ENCODE measurements at regions not wholly inside any gene's neighbourhood (a gene's known extent, or its start where the extent isn't known, plus 50 kb on each side); places are given as distances from the start of the nearest gene placed in this dataset.
"Not testable (repeated sequence)": the region's sequence is repeated elsewhere in the genome, so short reads cannot be mapped to it uniquely, and the experiment has no call there.

DNA sequence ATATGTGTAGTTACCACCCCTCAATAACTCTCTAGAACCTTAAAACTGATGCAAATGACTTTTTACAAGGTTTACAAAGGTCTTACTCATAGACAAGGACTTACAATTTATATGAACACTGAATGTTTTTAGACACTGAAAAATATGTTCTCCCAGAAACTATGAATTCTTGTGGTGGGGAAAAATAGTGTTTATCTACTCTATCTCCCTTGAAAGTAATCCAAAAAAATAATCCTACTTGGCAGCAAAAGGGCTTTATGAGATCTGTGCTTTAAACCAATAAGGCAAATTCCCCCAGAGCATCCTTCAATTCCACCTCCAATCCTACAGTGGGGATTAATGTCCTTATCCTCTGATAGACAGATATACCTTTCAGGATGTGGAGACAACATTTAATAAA, 1984.1 kb upstream of the RAG2 start:
- no peak overlapping the region for H3K4me3 Mint-ChIP-seq
- H3K9me3 Mint-ChIP-seq = no peaks in the 10 kb centered on the region
- no peak overlapping the region for H3K27ac Mint-ChIP-seq
- H3K4me1 Mint-ChIP-seq = no peaks in the 10 kb centered on the region
- H3K36me3 Mint-ChIP-seq = no peaks in the 10 kb centered on the region
- no peaks in the 10 kb centered on the region for H3K27me3 Mint-ChIP-seq

- Mint-ChIP-seq H3K27me3 (no peaks in the 10 kb centered on the region), H3K4me3 (no peak overlapping the region), H3K36me3 (no peaks in the 10 kb centered on the region), H3K9me3 (no peaks in the 10 kb centered on the region), H3K27ac (no peak overlapping the region), H3K4me1 (no peaks in the 10 kb centered on the region)
These were observed 1979.7 kb upstream of the RAG2 start for GRCh38 chr11:38577769-38578168.

- no peaks in the 10 kb centered on the region for H3K27me3 Mint-ChIP-seq
- peaks cover 5% of the 10 kb centered on the region for H3K9me3 Mint-ChIP-seq
These were observed 1964.5 kb upstream of the RAG2 start for GRCh38 chr11:38562562-38562961.

GRCh38 chr11:38553148-38553547, 1955.1 kb upstream of the RAG2 start:
- H3K4me3 Mint-ChIP-seq = no peak overlapping the region

More at GRCh38 chr11:38562562-38562961, 1964.5 kb upstream of the RAG2 start:
- no peak overlapping the region for H3K4me3 Mint-ChIP-seq
- no peaks in the 10 kb centered on the region for H3K36me3 Mint-ChIP-seq
- no peaks in the 10 kb centered on the region for H3K4me1 Mint-ChIP-seq
- H3K27ac Mint-ChIP-seq = no peak overlapping the region

DNA sequence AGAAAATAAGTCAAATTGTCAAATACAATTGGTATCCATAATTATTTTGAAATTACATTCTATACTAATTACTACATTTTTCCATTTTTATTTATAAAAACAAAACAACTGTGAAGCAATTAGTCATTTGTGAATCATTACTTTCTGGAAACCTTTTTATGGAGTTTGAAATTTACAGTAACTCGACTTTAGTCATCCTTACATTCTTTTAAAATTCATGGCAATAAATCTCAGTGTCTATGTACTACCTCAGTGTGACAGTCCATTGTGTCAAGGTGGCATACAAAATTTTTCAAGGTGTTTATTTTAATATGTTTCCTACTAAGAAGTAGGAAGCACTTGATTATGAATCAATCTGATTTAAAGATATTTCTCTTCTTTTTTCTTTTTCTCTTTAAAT, 1949.4 kb upstream of the RAG2 start:
- H3K9me3 Mint-ChIP-seq = peaks cover 4% of the 10 kb centered on the region
- no peaks in the 10 kb centered on the region for H3K4me1 Mint-ChIP-seq
- no peak overlapping the region for H3K4me3 Mint-ChIP-seq
- H3K27ac Mint-ChIP-seq = no peak overlapping the region
- no peaks in the 10 kb centered on the region for H3K36me3 Mint-ChIP-seq
- H3K27me3 Mint-ChIP-seq = no peaks in the 10 kb centered on the region

More at GRCh38 chr11:38553148-38553547, 1955.1 kb upstream of the RAG2 start:
- Mint-ChIP-seq H3K4me1 (no peaks in the 10 kb centered on the region), H3K36me3 (no peaks in the 10 kb centered on the region), H3K27ac (no peak overlapping the region), H3K27me3 (no peaks in the 10 kb centered on the region), H3K9me3 (no peaks in the 10 kb centered on the region)

DNA sequence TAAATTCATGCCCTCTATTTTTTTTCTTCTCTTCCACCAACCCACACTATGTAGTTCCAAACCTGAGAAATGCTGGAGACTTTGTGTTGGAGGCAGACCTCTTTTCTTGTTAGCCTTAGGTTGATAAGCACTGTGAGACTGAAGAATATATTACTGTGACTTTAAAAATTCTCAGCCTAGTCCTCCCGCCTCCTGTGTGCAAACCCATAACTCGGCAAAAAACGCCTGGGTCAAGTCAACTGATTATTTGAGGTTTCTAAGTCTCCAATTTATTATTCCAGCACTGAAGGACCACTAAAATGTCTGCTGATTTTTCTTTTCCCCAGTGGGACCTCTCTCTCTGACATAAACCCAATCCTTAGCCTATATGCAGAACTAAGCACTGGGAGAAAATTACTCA, 1946.0 kb upstream of the RAG2 start:
- H3K27me3 Mint-ChIP-seq = no peaks in the 10 kb centered on the region
- H3K27ac Mint-ChIP-seq = no peak overlapping the region
- no peaks in the 10 kb centered on the region for H3K36me3 Mint-ChIP-seq
- no peaks in the 10 kb centered on the region for H3K4me1 Mint-ChIP-seq
- H3K9me3 Mint-ChIP-seq = peaks cover 4% of the 10 kb centered on the region
- H3K4me3 Mint-ChIP-seq = no peak overlapping the region

GRCh38 chr11:38543311-38543710, 1945.3 kb upstream of the RAG2 start:
- no peak overlapping the region for H3K27ac Mint-ChIP-seq
- H3K4me1 Mint-ChIP-seq = no peaks in the 10 kb centered on the region
- H3K4me3 Mint-ChIP-seq = no peak overlapping the region
- H3K36me3 Mint-ChIP-seq = no peaks in the 10 kb centered on the region
- H3K9me3 Mint-ChIP-seq = peaks cover 4% of the 10 kb centered on the region
- H3K27me3 Mint-ChIP-seq = no peaks in the 10 kb centered on the region

GRCh38 chr11:38538866-38539680, 1941.0 kb upstream of the RAG2 start:
- Mint-ChIP-seq H3K27ac (no peak overlapping the region), H3K9me3 (no peaks in the 10 kb centered on the region), H3K4me3 (no peak overlapping the region), H3K27me3 (no peaks in the 10 kb centered on the region), H3K36me3 (no peaks in the 10 kb centered on the region), H3K4me1 (no peaks in the 10 kb centered on the region)

GRCh38 chr11:38530226-38530625, 1932.2 kb upstream of the RAG2 start:
- no peaks in the 10 kb centered on the region for H3K36me3 Mint-ChIP-seq
- no peak overlapping the region for H3K27ac Mint-ChIP-seq
- no peak overlapping the region for H3K4me3 Mint-ChIP-seq
- H3K27me3 Mint-ChIP-seq = no peaks in the 10 kb centered on the region
- H3K4me1 Mint-ChIP-seq = no peaks in the 10 kb centered on the region
- H3K9me3 Mint-ChIP-seq = peaks cover 35% of the 10 kb centered on the region

GRCh38 chr11:38524945-38525344, 1926.9 kb upstream of the RAG2 start:
- Mint-ChIP-seq H3K27me3 (no peaks in the 10 kb centered on the region), H3K27ac (no peak overlapping the region), H3K4me3 (no peak overlapping the region), H3K4me1 (no peaks in the 10 kb centered on the region), H3K36me3 (no peaks in the 10 kb centered on the region), H3K9me3 (peaks cover 40% of the 10 kb centered on the region)

GRCh38 chr11:38517991-38518390, 1920.0 kb upstream of the RAG2 start:
- no peaks in the 10 kb centered on the region for H3K36me3 Mint-ChIP-seq
- H3K4me3 Mint-ChIP-seq = no peak overlapping the region
- no peaks in the 10 kb centered on the region for H3K27me3 Mint-ChIP-seq
- H3K4me1 Mint-ChIP-seq = no peaks in the 10 kb centered on the region
- H3K9me3 Mint-ChIP-seq = peaks cover 20% of the 10 kb centered on the region
- no peak overlapping the region for H3K27ac Mint-ChIP-seq

DNA sequence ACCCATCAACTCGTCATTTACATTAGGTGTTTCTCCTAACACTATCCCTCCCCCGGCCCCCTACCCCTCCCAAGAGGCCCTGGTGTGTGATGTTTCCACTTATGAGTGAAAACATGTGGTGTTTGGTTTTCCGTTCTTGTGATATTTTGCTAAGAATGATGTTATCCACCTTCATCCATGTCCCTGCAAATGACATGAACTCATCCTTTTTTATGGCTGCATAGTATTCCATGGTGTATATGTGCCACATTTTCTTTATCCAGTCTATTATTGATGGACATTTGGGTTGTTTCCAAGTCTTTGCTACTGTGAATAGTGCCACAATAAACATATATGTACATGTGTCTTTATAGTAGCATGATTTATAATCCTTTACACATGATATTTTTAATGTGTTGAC, 1914.8 kb upstream of the RAG2 start:
- peaks cover 17% of the 10 kb centered on the region for H3K9me3 Mint-ChIP-seq
- H3K36me3 Mint-ChIP-seq, H3K27me3 Mint-ChIP-seq, H3K4me3 Mint-ChIP-seq, H3K27ac Mint-ChIP-seq, H3K4me1 Mint-ChIP-seq: not testable (repeated sequence)

DNA sequence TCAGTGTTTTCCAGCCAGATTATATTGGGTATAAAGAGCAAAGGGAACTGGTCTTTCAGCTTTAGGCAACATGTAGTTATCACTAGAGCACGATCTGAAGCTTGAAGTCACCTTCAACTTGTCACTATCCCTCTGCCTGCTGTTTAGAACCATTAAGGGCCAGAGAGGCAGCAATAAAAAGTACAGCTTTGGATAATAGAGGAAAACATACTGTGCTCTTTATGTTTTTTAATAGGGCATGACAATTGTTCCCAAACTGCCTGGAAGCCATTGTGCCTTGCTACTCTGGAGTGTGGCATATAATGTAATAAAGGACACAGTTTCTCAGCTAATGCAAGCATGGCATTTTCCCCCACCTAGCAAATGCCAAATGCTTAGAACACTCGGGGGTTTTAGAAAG, 1912.0 kb upstream of the RAG2 start:
- H3K27ac Mint-ChIP-seq = no peak overlapping the region
- peaks cover 12% of the 10 kb centered on the region for H3K9me3 Mint-ChIP-seq
- no peak overlapping the region for H3K4me3 Mint-ChIP-seq
- no peaks in the 10 kb centered on the region for H3K36me3 Mint-ChIP-seq
- no peaks in the 10 kb centered on the region for H3K27me3 Mint-ChIP-seq
- no peaks in the 10 kb centered on the region for H3K4me1 Mint-ChIP-seq

GRCh38 chr11:38503876-38504275, 1905.8 kb upstream of the RAG2 start:
- Mint-ChIP-seq H3K9me3 (peaks cover 10% of the 10 kb centered on the region), H3K27ac (no peak overlapping the region), H3K27me3 (no peaks in the 10 kb centered on the region), H3K36me3 (no peaks in the 10 kb centered on the region), H3K4me3 (no peak overlapping the region), H3K4me1 (no peaks in the 10 kb centered on the region)

GRCh38 chr11:38498721-38499120, 1900.7 kb upstream of the RAG2 start:
- Mint-ChIP-seq H3K36me3 (no peaks in the 10 kb centered on the region), H3K27me3 (no peaks in the 10 kb centered on the region), H3K9me3 (peaks cover 15% of the 10 kb centered on the region), H3K4me1 (no peaks in the 10 kb centered on the region), H3K4me3 (no peak overlapping the region), H3K27ac (no peak overlapping the region)

GRCh38 chr11:38491986-38492385, 1894.0 kb upstream of the RAG2 start:
- peaks cover 9% of the 10 kb centered on the region for H3K9me3 Mint-ChIP-seq
- no peaks in the 10 kb centered on the region for H3K27me3 Mint-ChIP-seq
- H3K36me3 Mint-ChIP-seq = peaks cover 2% of the 10 kb centered on the region
- no peak overlapping the region for H3K27ac Mint-ChIP-seq
- H3K4me3 Mint-ChIP-seq = no peak overlapping the region
- no peaks in the 10 kb centered on the region for H3K4me1 Mint-ChIP-seq

DNA sequence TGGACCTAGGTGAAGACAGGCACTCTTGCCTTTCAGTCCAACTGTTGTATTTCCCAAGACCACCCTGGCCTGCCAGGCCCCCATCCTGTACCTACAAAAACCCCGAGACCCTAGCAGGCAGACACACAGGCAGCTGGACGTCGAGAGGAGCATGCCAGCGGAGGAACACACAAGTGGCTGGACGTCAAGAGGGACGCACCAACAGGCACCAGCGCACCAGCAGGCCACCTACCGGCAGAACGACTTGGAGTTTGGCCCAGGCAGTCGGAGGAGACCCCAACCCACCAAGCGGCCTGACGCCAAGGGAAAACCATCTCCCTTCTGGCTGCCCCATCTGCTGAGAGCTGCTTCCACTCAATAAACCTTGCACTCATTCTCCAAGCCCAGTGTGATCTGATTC, 1883.4 kb upstream of the RAG2 start:
- no peak overlapping the region for H3K27ac Mint-ChIP-seq
- no peaks in the 10 kb centered on the region for H3K36me3 Mint-ChIP-seq
- no peaks in the 10 kb centered on the region for H3K27me3 Mint-ChIP-seq
- H3K4me3 Mint-ChIP-seq = no peak overlapping the region
- peaks cover 2% of the 10 kb centered on the region for H3K9me3 Mint-ChIP-seq
- no peaks in the 10 kb centered on the region for H3K4me1 Mint-ChIP-seq

Measured in activated naive CD4-positive, alpha-beta T cell treated with anti-CD3 and anti-CD28 coated beads, Interleukin-2, amount 50 U/mL, for 24 hours (primary cell).